Caco-2 (cell line): ENCODE measurements at regions not wholly inside any gene's neighbourhood (a gene's known extent, or its start where the extent isn't known, plus 50 kb on each side); places are given as distances from the start of the nearest gene placed in this dataset.

ENCODE experiments used
- BruUV-seq: library from RNA; stranded (reverse); fragments of 400-500 nt; replicated peaks from 2 replicates; lab custom pipeline; 2021; lab: Mats Ljungman, UMichigan
- CTCF ChIA-PET: fragments of 300-600 bp; sonication (Branson Sonifier 250); formaldehyde crosslinking; loops from one replicate; lab custom pipeline; 2022; ENCODE audit warnings: antibody characterized with exemption; lab: Charles Lee
- POLR2A ChIA-PET: fragments of 300-600 bp; sonication (Branson Sonifier 250); formaldehyde crosslinking; loops from one replicate; lab custom pipeline; 2022; ENCODE audit warnings: antibody characterized with exemption; lab: Charles Lee
- DNase-seq, 2 experiments: peaks; one replicate each; pipeline versions ENCODE4 v3.0.0 to v3.0.0-alpha.2; 2020 to 2022
- H3K27me3 ChIP-seq: replicated peaks from 2 replicates; pipeline ENCODE4 v1.6.0; 2011; ENCODE audit warnings: low read length; ENCODE audit not compliant: control insufficient read depth, insufficient read depth
- H3K36me3 ChIP-seq: 2 replicates; pipeline ENCODE4 v1.5.1; 2011; ENCODE audit warnings: low read length; ENCODE audit not compliant: control insufficient read depth, insufficient read depth
- H3K4me1 ChIP-seq: fragments of 250-450 bp; sonication (Bioruptor Pico); 2 replicates; pipeline ENCODE4 v1.5.1; 2020; ENCODE audit warnings: mild to moderate bottlenecking
- H3K4me3 ChIP-seq: 2 replicates; pipeline ENCODE4 v1.5.1; 2011; ENCODE audit warnings: low read depth, mild to moderate bottlenecking, control low read depth, low read length
- H3K9me3 ChIP-seq: fragments of 250-450 bp; sonication (Bioruptor Pico); 2 replicates; pipeline ENCODE4 v1.5.1; 2020; ENCODE audit warnings: mild to moderate bottlenecking, moderate library complexity
- H3K27ac Mint-ChIP-seq: one replicate; pipeline ENCODE4 v1.8.0; 2022; ENCODE audit warnings: mixed read lengths; ENCODE audit not compliant: unreplicated experiment
- H3K27me3 Mint-ChIP-seq: one replicate; pipeline ENCODE4 v1.8.0; 2022; ENCODE audit warnings: mixed read lengths; ENCODE audit not compliant: insufficient read depth, unreplicated experiment
- H3K36me3 Mint-ChIP-seq: one replicate; pipeline ENCODE4 v1.8.0; 2022; ENCODE audit warnings: mild to moderate bottlenecking, mixed read lengths; ENCODE audit not compliant: insufficient read depth, unreplicated experiment
- H3K4me1 Mint-ChIP-seq: one replicate; pipeline ENCODE4 v1.8.0; 2022; ENCODE audit warnings: low read depth, mixed read lengths; ENCODE audit not compliant: unreplicated experiment
- H3K4me3 Mint-ChIP-seq: one replicate; pipeline ENCODE4 v1.8.0; 2022; ENCODE audit warnings: mild to moderate bottlenecking, moderate library complexity, mixed read lengths; ENCODE audit not compliant: unreplicated experiment
- H3K9me3 Mint-ChIP-seq: one replicate; pipeline ENCODE4 v1.8.0; 2022; ENCODE audit warnings: mixed read lengths; ENCODE audit not compliant: unreplicated experiment
- intact Hi-C: fragments of 100-400 bp; cut with micrococcal nuclease; formaldehyde crosslinking; loops from one replicate; pipeline ENCODE4 v1.10.0; 2022; ENCODE audit not compliant: unreplicated experiment
- TF ChIP-seq, protein P1 (sequence below), 2 experiments: fragments of 200-600 bp in 1 of 2; IDR thresholded peaks; 1 replicate in 1 of 2; 2 replicates in 1 of 2; pipeline versions ENCODE4 v1.5.1 to v1.8.0; 2011 to 2022; ENCODE audit warnings: antibody characterized with exemption in 1 of 2, control low read depth in 1 of 2, inconsistent platforms in 1 of 2, low read depth in 1 of 2, low read length in 1 of 2, mild to moderate bottlenecking in 1 of 2, moderate library complexity in 1 of 2; ENCODE audit not compliant: insufficient read depth in 1 of 2, severe bottlenecking in 1 of 2, unreplicated experiment in 1 of 2

DNA sequence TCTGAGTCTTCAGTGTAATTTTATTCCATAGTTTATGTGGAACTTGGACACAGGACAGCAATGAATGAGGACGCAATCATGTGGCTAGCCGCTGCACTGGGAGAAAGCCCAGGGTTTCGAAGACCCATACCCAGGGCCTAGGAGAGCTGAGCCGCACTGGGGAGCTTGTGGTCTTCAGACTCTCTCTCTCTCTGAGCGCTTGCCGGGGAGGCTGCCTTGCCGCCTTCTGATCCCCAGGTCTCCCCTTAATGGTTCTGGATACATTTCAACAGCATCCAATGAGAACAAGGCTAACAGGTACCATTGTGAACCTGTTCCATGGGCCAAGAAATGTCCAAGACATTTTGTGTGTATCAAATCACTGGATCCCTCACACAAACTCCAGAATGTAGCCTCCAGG, 383.4 kb downstream of the ICE1 start:
- no peak overlapping the region for H3K4me3 ChIP-seq
- no peaks in the 10 kb centered on the region for H3K27me3 ChIP-seq
- no TSS peak for BruUV-seq
- intact Hi-C loops: no loop called here
- Mint-ChIP-seq H3K27ac (no peak overlapping the region), H3K27me3 (peaks cover 21% of the 10 kb centered on the region), H3K36me3 (no peaks in the 10 kb centered on the region), H3K4me1 (no peaks in the 10 kb centered on the region), H3K4me3 (no peak overlapping the region), H3K9me3 (no peaks in the 10 kb centered on the region)
- H3K9me3 ChIP-seq: no peaks in the 10 kb centered on the region
- H3K36me3 ChIP-seq: no peaks in the 10 kb centered on the region
- POLR2A ChIA-PET: no interaction called here
- CTCF ChIA-PET: no interaction called here
- TF ChIP-seq, protein P1, sequence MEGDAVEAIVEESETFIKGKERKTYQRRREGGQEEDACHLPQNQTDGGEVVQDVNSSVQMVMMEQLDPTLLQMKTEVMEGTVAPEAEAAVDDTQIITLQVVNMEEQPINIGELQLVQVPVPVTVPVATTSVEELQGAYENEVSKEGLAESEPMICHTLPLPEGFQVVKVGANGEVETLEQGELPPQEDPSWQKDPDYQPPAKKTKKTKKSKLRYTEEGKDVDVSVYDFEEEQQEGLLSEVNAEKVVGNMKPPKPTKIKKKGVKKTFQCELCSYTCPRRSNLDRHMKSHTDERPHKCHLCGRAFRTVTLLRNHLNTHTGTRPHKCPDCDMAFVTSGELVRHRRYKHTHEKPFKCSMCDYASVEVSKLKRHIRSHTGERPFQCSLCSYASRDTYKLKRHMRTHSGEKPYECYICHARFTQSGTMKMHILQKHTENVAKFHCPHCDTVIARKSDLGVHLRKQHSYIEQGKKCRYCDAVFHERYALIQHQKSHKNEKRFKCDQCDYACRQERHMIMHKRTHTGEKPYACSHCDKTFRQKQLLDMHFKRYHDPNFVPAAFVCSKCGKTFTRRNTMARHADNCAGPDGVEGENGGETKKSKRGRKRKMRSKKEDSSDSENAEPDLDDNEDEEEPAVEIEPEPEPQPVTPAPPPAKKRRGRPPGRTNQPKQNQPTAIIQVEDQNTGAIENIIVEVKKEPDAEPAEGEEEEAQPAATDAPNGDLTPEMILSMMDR (IDR thresholded peaks at IDR 0.05; ENCODE audit: insufficient read depth in 1 of 2, low read depth in 1 of 2, low read length in 1 of 2, severe bottlenecking in 1 of 2, unreplicated experiment in 1 of 2): no peak
- no peaks in the 10 kb centered on the region for H3K4me1 ChIP-seq
- DNase-seq: no peak

DNA sequence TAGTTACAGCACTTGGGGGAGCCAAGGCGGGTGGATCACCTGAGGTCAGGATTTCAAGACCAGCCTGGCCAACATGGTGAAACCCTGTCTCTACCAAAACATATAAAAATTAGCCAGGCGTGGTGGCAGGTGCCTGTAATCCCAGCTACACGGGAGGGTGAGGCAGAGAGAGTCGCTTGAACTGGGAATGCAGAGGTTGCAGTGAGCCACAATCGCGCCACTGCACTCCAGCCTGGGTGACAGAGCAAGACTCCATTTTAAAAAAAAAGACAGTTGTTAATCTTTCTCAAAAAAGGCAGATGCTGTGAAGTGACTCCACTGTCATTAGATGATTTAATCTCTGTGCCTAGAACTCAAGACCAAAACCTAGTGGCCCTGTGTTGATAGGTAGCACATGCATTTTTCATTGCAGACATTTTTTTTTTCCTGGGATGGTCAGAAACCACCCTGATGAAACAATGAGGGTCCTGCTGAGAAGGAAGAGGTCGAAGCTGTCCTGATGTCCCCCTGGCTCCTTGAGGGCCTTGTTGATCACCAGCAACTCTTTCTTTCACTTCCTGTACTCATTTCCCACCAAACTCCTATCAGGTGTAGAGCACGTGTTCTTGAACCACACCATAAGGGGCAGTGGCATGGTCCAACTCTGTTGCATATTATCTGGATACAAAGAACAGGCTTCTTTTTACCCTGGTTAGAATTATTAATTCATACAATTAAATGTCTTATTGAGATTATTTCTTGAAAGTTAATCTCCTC, 382.2 kb downstream of the ICE1 start:
- Mint-ChIP-seq H3K27ac (no peak overlapping the region), H3K4me3 (no peak overlapping the region), H3K4me1 (no peaks in the 10 kb centered on the region), H3K27me3 (peaks cover 25% of the 10 kb centered on the region), H3K36me3 (no peaks in the 10 kb centered on the region), H3K9me3 (no peaks in the 10 kb centered on the region)
- H3K4me3 ChIP-seq: no peak overlapping the region
- TF ChIP-seq, protein P1 (IDR thresholded peaks at IDR 0.05; ENCODE audit: insufficient read depth in 1 of 2, low read depth in 1 of 2, low read length in 1 of 2, severe bottlenecking in 1 of 2, unreplicated experiment in 1 of 2): no peak
- H3K36me3 ChIP-seq: no peaks in the 10 kb centered on the region
- no peaks in the 10 kb centered on the region for H3K9me3 ChIP-seq
- no peaks in the 10 kb centered on the region for H3K27me3 ChIP-seq
- BruUV-seq: no TSS peak
- intact Hi-C loops: no loop called here
- H3K4me1 ChIP-seq: no peaks in the 10 kb centered on the region
- no peak for DNase-seq
- ChIA-PET CTCF (no interaction called here), POLR2A (no interaction called here)

DNA sequence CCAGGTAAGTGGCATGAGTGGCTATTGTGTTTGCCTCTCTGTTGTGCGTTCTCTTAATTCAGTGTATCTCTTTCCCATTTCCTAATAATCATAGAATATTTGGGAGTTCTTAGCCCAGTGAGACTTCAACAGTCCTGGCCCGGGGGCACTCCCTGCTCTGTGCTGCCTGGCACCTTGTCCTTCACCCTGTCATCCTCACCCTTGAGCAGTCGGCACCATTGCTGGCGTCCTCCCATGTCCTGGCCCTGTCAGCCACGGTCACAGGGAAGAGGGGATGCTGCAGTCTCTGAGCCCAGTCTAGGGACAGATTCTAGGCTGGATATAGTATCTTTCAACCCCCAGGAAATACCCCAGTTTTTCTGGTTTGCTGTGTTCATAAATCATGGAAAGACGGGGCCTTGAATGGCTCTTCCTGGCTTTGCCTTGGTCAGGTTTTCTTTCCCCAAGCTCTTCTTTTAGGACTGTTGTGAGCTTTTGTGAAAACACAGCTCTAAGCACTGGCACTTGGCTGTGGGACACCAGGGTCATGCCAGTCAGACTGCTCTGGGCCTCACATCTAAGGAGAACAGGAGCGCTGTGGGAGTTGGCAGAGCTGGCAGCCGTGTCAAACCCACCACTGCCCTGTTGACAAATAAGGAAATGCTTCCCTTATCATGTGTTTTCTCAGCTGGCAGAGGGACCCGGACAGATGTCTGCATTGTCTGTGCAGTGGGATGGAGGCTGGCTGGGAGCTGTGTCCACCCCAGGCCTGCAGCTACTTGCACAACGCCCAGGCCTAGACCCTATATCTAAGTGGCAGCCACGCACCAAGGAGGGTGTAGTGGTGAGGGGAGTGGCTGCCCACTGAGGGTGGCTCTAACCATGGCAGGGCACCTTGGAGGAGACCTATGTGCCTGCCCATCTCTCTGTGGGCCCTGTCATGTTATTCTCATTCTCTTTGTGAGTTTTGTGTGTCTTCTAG, 378.6 kb downstream of the ICE1 start:
- Mint-ChIP-seq H3K36me3 (no peaks in the 10 kb centered on the region), H3K27ac (no peak overlapping the region), H3K9me3 (no peaks in the 10 kb centered on the region), H3K4me1 (no peaks in the 10 kb centered on the region), H3K4me3 (no peak overlapping the region), H3K27me3 (peaks cover 22% of the 10 kb centered on the region)
- DNase-seq: no peak
- Histone ChIP-seq H3K4me1 (no peaks in the 10 kb centered on the region), H3K9me3 (no peaks in the 10 kb centered on the region), H3K36me3 (no peaks in the 10 kb centered on the region), H3K27me3 (no peaks in the 10 kb centered on the region), H3K4me3 (no peak overlapping the region)
- intact Hi-C loops: no loop called here
- ChIA-PET POLR2A (no interaction called here), CTCF (no interaction called here)
- TF ChIP-seq, protein P1 (IDR thresholded peaks at IDR 0.05; ENCODE audit: insufficient read depth in 1 of 2, low read depth in 1 of 2, low read length in 1 of 2, severe bottlenecking in 1 of 2, unreplicated experiment in 1 of 2): no peak
- BruUV-seq: no TSS peak
